A673 (cell line): ENCODE measurements at regions not wholly inside any gene's neighbourhood (a gene's known extent, or its start where the extent isn't known, plus 50 kb on each side); places are given as distances from the start of the nearest gene placed in this dataset.

ENCODE experiments used
- BruUV-seq: library from RNA; stranded (reverse); fragments of 400-500 nt; replicated peaks from 2 replicates; lab custom pipeline; 2021; lab: Mats Ljungman, UMichigan
- CTCF ChIA-PET: fragments of 300-600 bp; sonication (Branson Sonifier 250); formaldehyde crosslinking; loops from one replicate; lab custom pipeline; 2022; ENCODE audit warnings: antibody characterized with exemption; lab: Charles Lee
- POLR2A ChIA-PET: fragments of 300-600 bp; sonication (Branson Sonifier 250); formaldehyde crosslinking; loops from one replicate; lab custom pipeline; 2022; ENCODE audit warnings: antibody characterized with exemption; ENCODE audit not compliant: low non-redundant PET; lab: Charles Lee
- DNase-seq: peaks from one replicate; pipeline ENCODE4 v3.0.0-alpha.2; 2015; ENCODE audit warnings: low spot score
- H3K27ac ChIP-seq: fragments of 200-600 bp; sonication (generic); 2 replicates; pipeline ENCODE4 v1.5.1; 2016; ENCODE audit warnings: mixed run types, low read depth, mild to moderate bottlenecking, mixed read lengths, antibody characterized with exemption, low read length; ENCODE audit not compliant: poor library complexity, severe bottlenecking
- H3K27me3 ChIP-seq: fragments of 200-600 bp; sonication (generic); replicated peaks from 2 replicates; pipeline ENCODE4 v1.6.1; 2017; ENCODE audit warnings: mixed run types, low read depth, mild to moderate bottlenecking, mixed read lengths, antibody characterized with exemption, low read length; ENCODE audit not compliant: insufficient read depth, poor library complexity
- H3K36me3 ChIP-seq: fragments of 200-600 bp; sonication (generic); 2 replicates; pipeline ENCODE4 v1.6.1; 2016; ENCODE audit warnings: mixed run types, mild to moderate bottlenecking, mixed read lengths, antibody characterized with exemption, low read length; ENCODE audit not compliant: insufficient read depth, poor library complexity, severe bottlenecking
- H3K4me1 ChIP-seq: fragments of 200-600 bp; sonication (generic); 2 replicates; pipeline ENCODE4 v1.6.1; 2017; ENCODE audit warnings: mixed run types, mild to moderate bottlenecking, mixed read lengths, antibody characterized with exemption, low read length; ENCODE audit not compliant: insufficient read depth, poor library complexity, severe bottlenecking
- H3K4me3 ChIP-seq: fragments of 200-600 bp; sonication (generic); 2 replicates; pipeline ENCODE4 v1.5.1; 2016; ENCODE audit warnings: low read depth, mixed run types, mild to moderate bottlenecking, mixed read lengths, low read length; ENCODE audit not compliant: poor library complexity, severe bottlenecking
- H3K9me3 ChIP-seq: fragments of 200-600 bp; sonication (generic); 2 replicates; pipeline ENCODE4 v1.6.1; 2016; ENCODE audit warnings: mixed run types, low read depth, mild to moderate bottlenecking, mixed read lengths, antibody characterized with exemption, low read length; ENCODE audit not compliant: poor library complexity, severe bottlenecking
- EZH2 ChIP-seq: fragments of 200-600 bp; sonication (generic); IDR thresholded peaks from 2 replicates; pipeline ENCODE4 v1.6.1; 2017; ENCODE audit warnings: borderline replicate concordance, low read depth, mild to moderate bottlenecking, mixed read lengths, antibody characterized with exemption, low read length; ENCODE audit not compliant: poor library complexity, severe bottlenecking
- intact Hi-C: fragments of 100-400 bp; cut with micrococcal nuclease; formaldehyde crosslinking; loops from one replicate; pipeline ENCODE4 v1.10.0; 2022; ENCODE audit not compliant: unreplicated experiment
- TF ChIP-seq, protein P1 (sequence below): fragments of 300-800, 200-600 bp; sonication (generic); conservative IDR thresholded peaks from 2 replicates; pipeline ENCODE4 v1.5.1; 2017; ENCODE audit warnings: low read depth, mild to moderate bottlenecking, antibody characterized with exemption, low read length, moderate library complexity, mixed read lengths

DNA sequence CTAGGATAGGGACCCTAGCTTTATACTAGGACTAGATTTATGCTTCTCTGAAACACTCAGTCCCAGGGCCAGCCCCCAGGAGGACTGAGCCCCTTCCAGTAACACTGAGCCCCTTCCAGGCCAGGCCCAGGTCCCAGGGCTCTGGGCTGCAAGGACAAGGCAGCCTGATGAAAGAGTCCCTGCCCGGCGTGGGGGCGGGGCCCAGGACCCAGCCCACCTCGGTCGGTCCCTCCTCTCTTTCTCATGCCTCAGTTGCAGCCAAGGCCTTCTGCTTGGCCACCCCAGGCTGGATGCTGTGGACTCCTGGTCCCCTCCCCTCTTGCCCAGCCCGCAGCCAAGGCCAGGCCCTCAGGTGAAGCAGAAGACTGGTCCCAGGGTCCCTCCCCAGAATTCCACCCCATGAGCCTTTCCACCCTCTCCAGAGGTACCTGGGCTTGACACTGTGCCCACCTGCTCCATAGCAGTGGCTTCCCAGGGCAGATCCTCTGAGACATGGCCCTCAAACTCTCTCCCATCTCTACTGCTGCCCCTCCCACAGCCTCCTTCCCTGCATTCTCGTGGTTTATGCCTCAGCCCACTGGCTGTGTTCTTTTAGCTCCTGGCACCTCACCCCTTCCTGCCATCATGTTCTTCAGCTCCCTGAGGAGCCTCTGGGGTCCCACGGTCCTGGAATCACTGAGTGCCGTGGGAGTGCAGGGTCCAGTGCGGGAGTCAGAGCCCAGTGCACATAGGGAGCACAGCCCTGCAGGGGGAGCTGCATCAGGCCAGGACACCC is 53.6 kb upstream of the C1QTNF9B start:
- ChIA-PET CTCF (no interaction called here), POLR2A (no interaction called here)
- intact Hi-C loops, result no loop called here
- DNase-seq, result no peak
- Histone ChIP-seq H3K4me1 (no peaks in the 10 kb centered on the region), H3K9me3 (no peaks in the 10 kb centered on the region), H3K4me3 (no peak overlapping the region), H3K27ac (no peak overlapping the region), H3K27me3 (no peaks in the 10 kb centered on the region), H3K36me3 (no peaks in the 10 kb centered on the region)
- TF ChIP-seq, protein P1, sequence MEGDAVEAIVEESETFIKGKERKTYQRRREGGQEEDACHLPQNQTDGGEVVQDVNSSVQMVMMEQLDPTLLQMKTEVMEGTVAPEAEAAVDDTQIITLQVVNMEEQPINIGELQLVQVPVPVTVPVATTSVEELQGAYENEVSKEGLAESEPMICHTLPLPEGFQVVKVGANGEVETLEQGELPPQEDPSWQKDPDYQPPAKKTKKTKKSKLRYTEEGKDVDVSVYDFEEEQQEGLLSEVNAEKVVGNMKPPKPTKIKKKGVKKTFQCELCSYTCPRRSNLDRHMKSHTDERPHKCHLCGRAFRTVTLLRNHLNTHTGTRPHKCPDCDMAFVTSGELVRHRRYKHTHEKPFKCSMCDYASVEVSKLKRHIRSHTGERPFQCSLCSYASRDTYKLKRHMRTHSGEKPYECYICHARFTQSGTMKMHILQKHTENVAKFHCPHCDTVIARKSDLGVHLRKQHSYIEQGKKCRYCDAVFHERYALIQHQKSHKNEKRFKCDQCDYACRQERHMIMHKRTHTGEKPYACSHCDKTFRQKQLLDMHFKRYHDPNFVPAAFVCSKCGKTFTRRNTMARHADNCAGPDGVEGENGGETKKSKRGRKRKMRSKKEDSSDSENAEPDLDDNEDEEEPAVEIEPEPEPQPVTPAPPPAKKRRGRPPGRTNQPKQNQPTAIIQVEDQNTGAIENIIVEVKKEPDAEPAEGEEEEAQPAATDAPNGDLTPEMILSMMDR, result no peak
- TF ChIP-seq EZH2, result no peak
- no TSS peak for BruUV-seq

DNA sequence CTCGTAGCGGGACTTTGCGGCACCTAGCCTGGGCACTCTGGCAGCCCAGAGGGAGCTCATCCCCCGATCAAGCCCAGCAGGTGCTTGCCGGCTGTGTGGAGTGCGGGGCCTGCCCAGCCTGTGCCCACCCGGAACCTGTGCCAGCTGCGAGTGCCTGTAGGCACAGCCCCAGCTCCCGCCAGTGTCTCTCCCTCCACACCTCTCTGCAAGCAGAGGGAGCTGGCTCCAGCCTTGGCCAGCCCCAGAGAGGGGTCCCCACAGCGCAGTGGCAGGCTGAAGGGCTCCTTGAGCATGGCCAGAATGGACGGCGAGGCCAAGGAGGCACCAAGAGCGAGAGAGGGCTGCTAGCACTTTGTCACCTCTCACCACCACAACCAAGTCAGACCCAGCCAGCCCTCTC is 55.5 kb upstream of the C1QTNF9B start:
- Histone ChIP-seq H3K27me3 (no peaks in the 10 kb centered on the region), H3K9me3 (no peaks in the 10 kb centered on the region), H3K4me1 (no peaks in the 10 kb centered on the region), H3K4me3 (no peak overlapping the region), H3K27ac (no peak overlapping the region), H3K36me3 (no peaks in the 10 kb centered on the region)
- CTCF ChIA-PET, result interaction anchor here (0.9 kb wide), 1 partner anchor 8 kb away, joined by 3 read pairs; no protein-coding TSS in a partner anchor
- BruUV-seq, result no TSS peak
- DNase-seq, result no peak
- TF ChIP-seq, protein P1, result no peak
- POLR2A ChIA-PET, result no interaction called here
- intact Hi-C loops, result no loop called here

DNA sequence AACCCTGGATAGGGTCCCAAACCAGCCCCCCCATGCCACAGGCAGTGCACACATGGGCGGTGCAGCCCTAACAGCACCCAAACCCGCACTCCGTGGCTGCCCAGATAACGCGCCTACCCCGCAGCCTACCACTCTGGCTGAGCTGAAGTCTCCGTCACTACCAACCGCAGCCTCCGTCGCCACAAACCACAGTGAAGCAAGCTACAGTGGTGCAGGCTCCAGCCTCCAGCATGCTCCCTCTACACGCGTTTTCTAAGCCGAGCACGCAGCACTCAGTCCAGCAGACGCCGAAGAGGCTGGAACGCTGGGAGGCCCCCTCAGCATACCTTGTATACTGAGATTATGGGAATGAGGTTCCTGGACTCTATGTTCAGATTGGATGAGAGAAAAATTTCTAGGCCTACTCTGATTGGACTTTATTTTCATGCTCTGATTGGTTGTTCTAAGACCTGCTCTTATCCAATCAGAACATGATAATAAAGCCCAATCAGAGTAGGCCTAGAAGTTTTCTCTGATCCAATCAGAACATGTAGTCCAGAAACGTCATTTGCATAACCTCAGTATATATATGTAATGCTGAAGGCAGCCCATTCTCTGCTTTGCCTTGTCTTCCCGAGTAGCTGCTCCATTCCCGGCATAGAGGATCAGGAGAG is 56.7 kb upstream of the C1QTNF9B start:
- Histone ChIP-seq H3K9me3 (no peaks in the 10 kb centered on the region), H3K4me1 (no peaks in the 10 kb centered on the region), H3K27me3 (no peaks in the 10 kb centered on the region), H3K27ac (no peak overlapping the region), H3K36me3 (no peaks in the 10 kb centered on the region), H3K4me3 (no peak overlapping the region)
- no TSS peak for BruUV-seq
- DNase-seq, result no peak
- ChIA-PET CTCF (no interaction called here), POLR2A (no interaction called here)
- intact Hi-C loops, result no loop called here
- TF ChIP-seq, protein P1, result no peak
- no peak for TF ChIP-seq EZH2
